NCI-H446 treated with DMSO at 0.1 percent for 48 hours (cell line): ENCODE measurements at regions not wholly inside any gene's neighbourhood (a gene's known extent, or its start where the extent isn't known, plus 50 kb on each side); places are given as distances from the start of the nearest gene placed in this dataset.
"Not testable (repeated sequence)": the region's sequence is repeated elsewhere in the genome, so short reads cannot be mapped to it uniquely, and the experiment has no call there.

Source experiments
- DNase-seq: peaks from one replicate; lab custom pipeline; 2025; lab: John Stamatoyannopoulos, UW

- no peak for DNase-seq
These were observed 82.2 kb upstream of the RNU2-1 start for GRCh38 chr17:43315858-43316521.

DNA sequence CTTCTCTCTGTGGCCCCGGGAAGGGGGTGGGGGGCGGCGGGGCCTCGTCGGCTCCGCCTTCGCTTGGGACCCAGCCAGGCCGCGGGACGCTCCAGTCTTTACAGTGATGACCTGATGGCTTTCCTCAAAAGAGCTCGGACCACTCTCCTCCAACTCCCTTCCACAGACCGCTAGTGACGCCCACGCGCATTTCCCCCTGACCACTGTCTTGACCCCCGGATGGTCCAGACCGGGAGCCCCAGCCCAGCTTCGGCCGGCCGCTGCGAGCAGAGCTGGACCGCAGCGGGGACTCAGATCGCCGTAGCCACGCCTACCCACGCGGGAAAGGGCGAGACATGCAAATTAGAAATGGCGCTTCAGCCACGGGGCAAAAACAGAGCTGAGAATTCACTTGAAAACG lies 81.6 kb upstream of the RNU2-1 start:
- no peak for DNase-seq

DNA sequence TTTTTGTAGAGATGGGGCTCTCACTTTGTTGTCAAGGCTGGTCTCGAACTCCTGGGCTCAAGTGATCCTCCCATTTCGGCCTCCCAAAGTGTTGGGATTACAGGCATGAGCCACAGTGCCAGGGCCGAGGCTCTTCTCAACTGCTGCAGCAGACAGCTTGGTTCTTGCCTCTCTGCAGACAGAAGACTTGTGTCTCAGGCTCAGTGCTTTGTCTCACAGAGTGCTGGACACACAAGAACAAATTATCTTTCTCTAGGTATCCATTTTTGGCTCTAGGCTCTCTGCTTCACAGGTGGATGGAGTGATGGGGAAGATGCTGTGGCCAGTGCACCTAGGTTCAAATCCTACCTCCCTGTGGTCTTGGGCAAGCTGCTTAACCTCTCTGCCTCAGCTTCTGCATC lies 80.8 kb upstream of the RNU2-1 start:
- DNase-seq = no peak

- no peak for DNase-seq
These were observed 78.2 kb upstream of the RNU2-1 start for GRCh38 chr17:43312011-43312410.

DNA sequence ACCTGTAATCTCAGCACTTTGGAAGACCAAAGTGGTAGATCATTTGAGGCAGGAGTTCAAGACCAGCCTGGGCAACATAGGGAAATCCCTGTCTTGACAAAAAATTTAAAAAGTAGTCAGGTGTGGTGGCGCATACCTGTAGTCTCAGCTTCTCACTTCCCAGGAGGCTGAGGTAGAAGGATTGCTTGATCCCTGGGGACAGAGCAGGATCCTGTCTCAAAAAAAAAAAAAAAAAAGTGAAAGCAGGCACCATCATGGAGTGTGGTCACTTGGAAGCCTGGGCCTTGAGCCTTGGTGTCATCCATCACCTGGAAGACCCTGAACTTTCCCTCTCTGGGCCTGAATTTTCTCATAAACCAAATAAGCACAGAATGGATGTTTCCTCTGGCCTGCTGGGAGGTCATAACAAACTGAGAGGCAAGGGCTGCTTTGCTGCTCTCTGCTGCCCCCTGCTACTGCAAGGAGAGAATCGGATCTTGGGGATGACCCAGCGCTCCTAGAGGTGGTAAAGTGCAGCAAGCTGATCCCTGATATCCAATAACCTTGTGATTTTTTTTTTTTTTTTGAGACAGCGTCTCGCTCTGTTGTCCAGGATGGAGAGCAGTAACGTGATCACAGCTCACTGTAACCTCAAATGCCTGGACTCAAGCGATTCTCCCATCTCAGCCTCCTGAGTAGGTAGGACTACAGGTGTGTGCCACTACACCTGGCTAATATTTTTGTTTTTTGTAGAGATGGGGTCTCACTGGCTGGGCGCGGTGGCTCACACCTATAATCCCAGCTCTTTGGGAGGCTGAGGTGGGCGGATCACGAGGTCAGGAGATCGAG lies 75.9 kb upstream of the RNU2-1 start:
- no peak for DNase-seq

DNA sequence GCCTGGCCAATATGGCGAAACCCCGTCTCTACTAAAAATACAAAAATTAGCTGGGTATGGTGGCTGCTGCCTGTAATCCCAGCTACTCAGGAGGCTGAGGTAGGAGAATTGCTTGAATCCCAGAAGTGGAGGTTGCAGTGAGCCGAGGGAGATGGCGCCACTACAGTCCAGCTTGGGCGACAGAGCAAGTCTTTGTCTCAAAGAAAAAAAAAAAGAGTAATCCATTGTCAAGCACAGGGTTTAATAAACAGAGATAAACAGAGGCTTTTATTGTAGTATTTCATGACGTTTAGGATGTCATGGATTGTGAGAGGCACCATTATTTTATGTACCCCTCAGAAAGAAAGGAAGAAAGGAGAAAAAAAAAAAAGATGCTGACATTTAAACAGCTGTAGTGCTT lies 75.2 kb upstream of the RNU2-1 start:
- no peak for DNase-seq

DNA sequence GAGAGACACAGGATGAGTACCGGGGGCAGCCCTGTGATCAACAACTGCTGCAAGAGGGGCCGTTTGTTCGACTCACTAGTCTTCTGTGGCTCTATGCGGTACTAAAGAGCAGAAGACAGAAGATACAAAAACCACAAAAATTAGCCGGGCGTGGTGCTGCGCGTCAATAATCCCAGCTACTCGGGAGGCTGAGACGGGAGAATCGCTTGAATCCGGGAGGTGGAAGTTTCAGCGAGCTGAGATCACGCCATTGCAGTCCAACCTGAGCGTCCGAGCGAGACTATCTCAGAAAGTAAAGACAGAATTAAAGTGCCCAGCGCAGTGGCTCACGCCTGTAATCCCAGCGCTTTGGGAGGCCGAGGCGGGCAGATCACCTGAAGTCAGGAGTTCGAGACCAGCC lies 71.0 kb upstream of the RNU2-1 start:
- DNase-seq = not testable (repeated sequence)

- DNase-seq = not testable (repeated sequence)
These were observed 69.3 kb upstream of the RNU2-1 start for GRCh38 chr17:43303049-43303448.

- DNase-seq = not testable (repeated sequence)
These were observed 65.7 kb upstream of the RNU2-1 start for GRCh38 chr17:43299300-43300076.

DNA sequence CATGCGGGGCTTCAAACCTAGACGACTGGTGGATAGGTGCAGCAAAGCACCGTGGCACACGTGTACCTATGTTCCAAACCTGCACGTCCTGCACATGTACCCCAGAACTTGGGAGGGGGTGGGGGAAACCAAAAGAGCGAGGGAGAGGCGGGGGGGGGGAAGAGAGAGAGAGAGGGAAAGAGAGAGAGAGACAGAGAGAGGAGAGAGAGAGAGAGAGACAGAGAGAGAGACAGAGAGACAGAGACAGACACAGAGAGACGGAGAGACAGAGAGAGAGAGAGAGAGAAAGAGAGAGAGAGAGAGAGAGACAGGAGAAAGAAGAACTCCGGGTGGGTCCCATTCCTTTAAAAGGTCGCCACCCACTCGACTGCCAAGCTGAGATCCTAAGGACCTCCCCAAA lies 55.9 kb upstream of the RNU2-1 start:
- DNase-seq = not testable (repeated sequence)

DNA sequence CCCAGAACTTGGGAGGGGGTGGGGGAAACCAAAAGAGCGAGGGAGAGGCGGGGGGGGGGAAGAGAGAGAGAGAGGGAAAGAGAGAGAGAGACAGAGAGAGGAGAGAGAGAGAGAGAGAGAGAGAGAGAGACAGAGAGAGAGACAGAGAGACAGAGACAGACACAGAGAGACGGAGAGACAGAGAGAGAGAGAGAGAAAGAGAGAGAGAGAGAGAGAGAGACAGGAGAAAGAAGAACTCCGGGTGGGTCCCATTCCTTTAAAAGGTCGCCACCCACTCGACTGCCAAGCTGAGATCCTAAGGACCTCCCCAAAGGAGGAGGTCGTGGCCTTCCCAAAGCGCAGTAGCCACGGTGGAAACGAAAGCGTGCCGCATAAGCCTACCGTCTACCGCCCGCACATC lies 49.8 kb upstream of the RNU2-1 start:
- DNase-seq = not testable (repeated sequence)
